ENCODE measurements at regions not wholly inside any gene's neighbourhood (a gene's known extent, or its start where the extent isn't known, plus 50 kb on each side); places are given as distances from the start of the nearest gene placed in this dataset.

DNA sequence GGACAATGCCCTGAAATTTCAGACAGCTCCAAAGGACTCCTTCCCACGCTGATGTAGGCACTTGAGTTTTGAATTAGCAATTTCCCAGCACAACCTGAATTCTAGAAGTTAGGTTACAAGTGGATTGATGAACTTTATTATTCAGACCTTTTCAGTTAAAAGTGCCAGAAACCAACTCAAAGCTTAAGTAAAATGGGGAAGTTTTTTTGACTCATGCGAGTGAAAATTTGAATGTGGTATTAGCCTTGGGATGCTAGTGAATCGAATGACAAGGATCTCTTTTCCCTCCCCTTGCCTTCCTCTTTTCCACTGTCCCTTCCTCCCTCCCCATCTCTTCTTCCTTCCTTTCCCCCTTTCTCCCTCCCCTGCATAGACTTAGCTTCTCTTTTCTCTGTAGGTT is 295.1 kb upstream of the PROK2 start:
- TF ChIP-seq CTCF (IDR thresholded peaks at IDR 0.05) (no peak), POLR2A (IDR thresholded peaks at IDR 0.05) (no peak)
